ENCODE measurements at regions not wholly inside any gene's neighbourhood (a gene's known extent, or its start where the extent isn't known, plus 50 kb on each side); places are given as distances from the start of the nearest gene placed in this dataset.

DNA sequence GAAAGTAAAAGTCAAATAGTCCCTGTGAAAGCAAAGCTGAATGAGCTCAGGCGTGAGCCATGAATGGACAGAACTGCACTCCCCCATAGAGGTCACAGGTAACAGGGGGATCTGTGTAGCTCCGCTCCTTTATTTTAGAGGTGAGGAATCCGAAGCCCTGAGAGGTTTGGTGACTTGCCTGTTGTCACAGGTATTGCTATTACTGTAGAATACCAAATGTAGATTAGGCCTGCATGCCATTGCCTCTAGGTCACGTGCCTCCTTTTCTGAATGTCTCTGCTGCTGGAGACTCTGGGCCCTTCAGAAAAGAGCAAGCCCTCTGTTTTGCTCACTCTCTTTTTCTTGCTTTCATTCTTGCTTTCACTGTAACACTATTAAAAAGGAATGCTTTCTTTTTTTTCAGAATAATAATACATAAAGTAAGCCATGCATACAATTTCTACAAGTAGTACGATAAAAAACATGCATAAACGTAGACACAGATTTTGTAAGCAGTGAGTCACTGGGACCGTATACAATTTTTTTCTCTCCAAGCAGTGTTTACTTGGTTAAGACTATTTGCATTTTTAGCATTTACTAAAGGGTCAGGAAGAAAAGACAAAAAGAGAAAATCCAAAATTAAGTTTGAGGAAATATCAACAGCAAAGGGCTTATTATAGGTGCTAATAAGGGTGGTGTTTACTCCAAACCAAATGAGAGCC lies 568.7 kb upstream of the ADAMTS16 start:
- Histone ChIP-seq H3K9me3 (no peaks in the 10 kb centered on the region), H3K4me1 (no peaks in the 10 kb centered on the region), H3K27me3 (no peaks in the 10 kb centered on the region), H3K4me3 (no peak overlapping the region), H3K27ac (no peak overlapping the region), H3K36me3 (no peaks in the 10 kb centered on the region)
- no peak for TF ChIP-seq EP300 (IDR thresholded peaks at IDR 0.05)
- TF ChIP-seq POLR2A (IDR thresholded peaks at IDR 0.05): no peak
- TF ChIP-seq, protein P1, sequence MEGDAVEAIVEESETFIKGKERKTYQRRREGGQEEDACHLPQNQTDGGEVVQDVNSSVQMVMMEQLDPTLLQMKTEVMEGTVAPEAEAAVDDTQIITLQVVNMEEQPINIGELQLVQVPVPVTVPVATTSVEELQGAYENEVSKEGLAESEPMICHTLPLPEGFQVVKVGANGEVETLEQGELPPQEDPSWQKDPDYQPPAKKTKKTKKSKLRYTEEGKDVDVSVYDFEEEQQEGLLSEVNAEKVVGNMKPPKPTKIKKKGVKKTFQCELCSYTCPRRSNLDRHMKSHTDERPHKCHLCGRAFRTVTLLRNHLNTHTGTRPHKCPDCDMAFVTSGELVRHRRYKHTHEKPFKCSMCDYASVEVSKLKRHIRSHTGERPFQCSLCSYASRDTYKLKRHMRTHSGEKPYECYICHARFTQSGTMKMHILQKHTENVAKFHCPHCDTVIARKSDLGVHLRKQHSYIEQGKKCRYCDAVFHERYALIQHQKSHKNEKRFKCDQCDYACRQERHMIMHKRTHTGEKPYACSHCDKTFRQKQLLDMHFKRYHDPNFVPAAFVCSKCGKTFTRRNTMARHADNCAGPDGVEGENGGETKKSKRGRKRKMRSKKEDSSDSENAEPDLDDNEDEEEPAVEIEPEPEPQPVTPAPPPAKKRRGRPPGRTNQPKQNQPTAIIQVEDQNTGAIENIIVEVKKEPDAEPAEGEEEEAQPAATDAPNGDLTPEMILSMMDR (IDR thresholded peaks at IDR 0.05): no peak
- no peak for TF ChIP-seq POLR2AphosphoS5 (IDR thresholded peaks at IDR 0.05)
- ATAC-seq: no peak
- 74 to 77% methylated on average over 3 to 7 of the region's 7 CpGs for WGBS, 2 donors (ENCODE audit: low coverage in 1 of 2)

DNA sequence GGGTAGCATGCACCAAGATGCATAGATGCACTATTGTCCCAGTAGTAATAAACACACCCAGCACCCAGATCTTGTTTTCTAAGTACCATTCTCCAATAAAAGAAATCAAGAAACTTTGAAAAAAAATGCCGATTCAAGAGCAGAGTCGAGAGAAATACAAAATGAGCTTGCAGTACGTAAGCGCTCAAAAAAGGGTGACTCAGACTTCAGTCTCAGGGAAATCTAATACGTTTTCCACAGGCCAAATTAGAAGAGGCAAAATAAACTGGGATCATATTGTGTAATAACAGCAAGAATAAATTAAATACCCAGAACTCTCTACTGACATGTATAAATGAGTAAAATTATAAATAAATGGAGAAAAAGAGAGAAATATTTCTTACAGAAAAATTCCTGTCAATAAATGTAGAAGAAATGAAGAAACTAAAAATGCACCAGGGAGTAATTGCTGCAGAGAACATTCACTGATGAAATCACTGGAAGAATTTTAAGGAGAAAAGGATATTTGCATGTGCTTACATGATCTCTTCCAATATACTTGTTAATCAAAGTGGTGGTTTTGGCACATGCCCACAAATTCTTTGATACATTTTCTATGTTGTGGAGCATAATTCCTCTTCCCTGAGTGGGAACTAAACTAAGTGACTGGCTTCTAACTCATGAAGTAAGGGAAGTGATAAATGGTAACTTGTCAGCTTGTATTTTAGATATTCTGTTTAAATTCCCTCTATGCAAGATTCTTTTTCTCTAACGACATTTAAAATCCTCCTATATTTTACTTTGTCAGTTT lies 567.6 kb upstream of the ADAMTS16 start:
- TF ChIP-seq, protein P1 (IDR thresholded peaks at IDR 0.05): no peak
- TF ChIP-seq POLR2A (IDR thresholded peaks at IDR 0.05) (no peak), EP300 (IDR thresholded peaks at IDR 0.05) (no peak), POLR2AphosphoS5 (IDR thresholded peaks at IDR 0.05) (no peak)
- Histone ChIP-seq H3K27ac (no peak overlapping the region), H3K27me3 (no peaks in the 10 kb centered on the region), H3K4me3 (no peak overlapping the region), H3K9me3 (no peaks in the 10 kb centered on the region), H3K36me3 (no peaks in the 10 kb centered on the region), H3K4me1 (no peaks in the 10 kb centered on the region)
- no peak for ATAC-seq
- WGBS, 2 donors (ENCODE audit: low coverage in 1 of 2): 53 to 64% methylated on average over 2 to 6 of the region's 6 CpGs

DNA sequence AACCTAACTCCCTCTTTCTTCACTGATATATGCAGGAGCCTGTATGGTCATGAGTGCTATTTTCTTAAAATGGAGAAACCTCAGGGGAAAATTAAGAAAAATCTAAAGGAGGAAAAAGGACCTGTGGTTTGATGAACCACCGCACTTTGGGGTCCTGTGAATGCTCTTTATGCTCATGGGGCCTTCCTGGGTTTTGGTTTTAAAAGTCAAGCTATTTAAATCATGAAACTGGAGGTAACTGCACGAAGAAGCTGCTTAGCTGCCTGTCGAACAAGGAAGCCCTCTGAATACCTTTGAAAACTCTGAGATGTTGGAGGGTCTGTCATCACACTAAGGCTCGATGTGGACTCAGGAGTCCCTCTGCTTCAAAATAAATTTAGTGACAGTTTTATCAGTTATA lies 564.5 kb upstream of the ADAMTS16 start:
- TF ChIP-seq, protein P1 (IDR thresholded peaks at IDR 0.05): no peak
- no peak for TF ChIP-seq POLR2A (IDR thresholded peaks at IDR 0.05)
- no peak for TF ChIP-seq EP300 (IDR thresholded peaks at IDR 0.05)
- no peak for TF ChIP-seq POLR2AphosphoS5 (IDR thresholded peaks at IDR 0.05)
- no peaks in the 10 kb centered on the region for H3K36me3 ChIP-seq
- no peak for ATAC-seq
- WGBS, 2 donors (ENCODE audit: low coverage in 1 of 2): 50 to 62% methylated on average over 3 to 4 of the region's 4 CpGs
- no peaks in the 10 kb centered on the region for H3K9me3 ChIP-seq
- no peaks in the 10 kb centered on the region for H3K27me3 ChIP-seq
- no peaks in the 10 kb centered on the region for H3K4me1 ChIP-seq
- H3K4me3 ChIP-seq: no peak overlapping the region
- no peak overlapping the region for H3K27ac ChIP-seq

DNA sequence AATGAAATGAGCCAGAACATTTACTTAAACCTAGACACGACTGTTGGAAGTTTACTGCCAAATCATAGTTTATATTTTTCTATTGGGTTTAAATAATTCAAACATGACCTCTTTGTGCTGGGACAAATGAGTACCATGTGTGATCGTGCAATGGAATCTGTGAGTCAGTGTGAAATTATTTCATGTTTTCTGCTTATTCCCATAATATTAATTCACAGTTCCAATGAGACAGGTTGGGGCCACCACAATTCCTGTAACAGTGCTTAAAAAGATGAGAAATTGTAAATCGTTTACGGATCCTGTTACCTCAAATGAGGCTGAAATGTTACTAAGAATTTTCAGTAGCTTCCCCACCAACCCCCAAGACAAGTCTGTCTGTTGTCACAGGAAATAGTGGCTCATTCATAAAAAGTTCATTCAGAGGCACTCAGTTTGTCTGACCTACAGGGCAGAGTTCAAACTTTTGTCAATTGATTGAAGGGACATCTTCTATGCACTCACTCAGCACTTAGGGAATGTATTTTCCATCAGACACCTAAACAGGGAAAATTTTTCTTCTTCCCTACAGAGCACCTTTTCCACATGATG lies 563.9 kb upstream of the ADAMTS16 start:
- Histone ChIP-seq H3K27me3 (no peaks in the 10 kb centered on the region), H3K36me3 (no peaks in the 10 kb centered on the region), H3K4me3 (no peak overlapping the region), H3K9me3 (no peaks in the 10 kb centered on the region), H3K27ac (no peak overlapping the region), H3K4me1 (no peaks in the 10 kb centered on the region)
- TF ChIP-seq EP300 (IDR thresholded peaks at IDR 0.05) (no peak), POLR2AphosphoS5 (IDR thresholded peaks at IDR 0.05) (no peak), POLR2A (IDR thresholded peaks at IDR 0.05) (no peak)
- TF ChIP-seq, protein P1 (IDR thresholded peaks at IDR 0.05): no peak
- no peak for ATAC-seq
- WGBS, 2 donors (ENCODE audit: low coverage in 1 of 2): 7 to 39% methylated on average over 2 to 4 of the region's 4 CpGs
